ENCODE measurements at regions not wholly inside any gene's neighbourhood (a gene's known extent, or its start where the extent isn't known, plus 50 kb on each side); places are given as distances from the start of the nearest gene placed in this dataset.

GRCh38 chr18:27865431-27865830 lies 311.5 kb downstream of the CDH2 start:
- TF ChIP-seq POLR2AphosphoS5 (IDR thresholded peaks at IDR 0.05; ENCODE audit: low read depth, low read length) (no peak), POLR2A (IDR thresholded peaks at IDR 0.05; ENCODE audit: low read depth, low read length) (no peak)

Data from GM12892 (cell line).